Prostate gland (tissue), 2 donors: ENCODE measurements at regions not wholly inside any gene's neighbourhood (a gene's known extent, or its start where the extent isn't known, plus 50 kb on each side); places are given as distances from the start of the nearest gene placed in this dataset.

Source experiments
- CTCF ChIP-seq, 4 experiments: fragments of 200-600 bp in 2 of 4; fragments of 450-650 bp in 2 of 4; sonication (generic) in 2 of 4; IDR thresholded peaks; 1 replicate in 3 of 4; 2 replicates in 1 of 4; pipeline ENCODE4 v1.5.1; 2016 to 2019; ENCODE audit warnings: antibody characterized with exemption in 4 of 4, mild to moderate bottlenecking in 2 of 4, moderate library complexity in 2 of 4
- POLR2A ChIP-seq: fragments of 450-650 bp; IDR thresholded peaks from one replicate; pipeline ENCODE4 v1.6.1; 2016; ENCODE audit warnings: antibody characterized with exemption, mild to moderate bottlenecking

GRCh38 chr2:155905657-155906056 is 426.9 kb downstream of the NR4A2 start:
- TF ChIP-seq CTCF (IDR thresholded peaks at IDR 0.05): no peak
- TF ChIP-seq POLR2A: no peak
